Nephron progenitor cell (in vitro differentiated cells): ENCODE measurements at regions not wholly inside any gene's neighbourhood (a gene's known extent, or its start where the extent isn't known, plus 50 kb on each side); places are given as distances from the start of the nearest gene placed in this dataset.

Experiments
- DNase-seq: peaks from one replicate; pipeline ENCODE4 v3.0.0; 2021
- H3K27ac Mint-ChIP-seq: 2 replicates; pipeline ENCODE4 v1.8.0; 2021; ENCODE audit warnings: mild to moderate bottlenecking, moderate library complexity, mixed read lengths
- H3K27me3 Mint-ChIP-seq: 2 replicates; pipeline ENCODE4 v1.8.0; 2021; ENCODE audit warnings: mild to moderate bottlenecking, low read depth, mixed read lengths; ENCODE audit not compliant: poor library complexity
- H3K36me3 Mint-ChIP-seq: 2 replicates; pipeline ENCODE4 v1.8.0; 2021; ENCODE audit warnings: low read depth, mixed read lengths
- H3K4me1 Mint-ChIP-seq: 2 replicates; pipeline ENCODE4 v1.8.0; 2021; ENCODE audit warnings: mixed read lengths
- H3K4me3 Mint-ChIP-seq: 2 replicates; pipeline ENCODE4 v1.8.0; 2021; ENCODE audit warnings: mild to moderate bottlenecking, moderate library complexity, mixed read lengths
- H3K9me3 Mint-ChIP-seq: 2 replicates; pipeline ENCODE4 v1.8.0; 2021; ENCODE audit warnings: mild to moderate bottlenecking, moderate library complexity, mixed read lengths
- TF ChIP-seq, protein P1 (sequence below): fragments of 200-600 bp; sonication (generic); IDR thresholded peaks from 2 replicates; pipeline ENCODE4 v1.5.0; 2021; ENCODE audit warnings: antibody characterized with exemption

DNA sequence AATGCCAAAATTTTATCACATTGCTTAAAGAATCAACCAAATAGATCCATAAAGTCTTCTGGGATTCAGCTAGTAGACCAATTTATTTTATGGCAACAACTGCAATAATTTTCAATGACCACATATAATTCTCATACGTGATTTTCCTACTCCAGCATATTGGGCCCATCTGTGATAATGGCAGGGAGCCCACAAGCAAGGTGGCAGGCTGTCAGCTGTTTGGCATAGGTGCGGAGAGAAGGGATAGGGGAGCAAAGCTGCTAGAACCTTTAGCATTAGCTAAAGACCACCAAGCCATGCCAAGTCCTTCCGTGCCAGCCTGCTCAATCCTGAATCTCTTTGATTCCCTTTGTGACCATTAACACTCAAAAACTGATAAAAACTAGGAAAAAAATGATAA, 721.2 kb downstream of the XPNPEP1 start:
- no peak for DNase-seq
- Mint-ChIP-seq H3K27ac (no peak overlapping the region), H3K4me3 (no peak overlapping the region), H3K36me3 (no peaks in the 10 kb centered on the region), H3K27me3 (peaks cover 3% of the 10 kb centered on the region), H3K9me3 (peaks cover 10% of the 10 kb centered on the region), H3K4me1 (no peaks in the 10 kb centered on the region)
- TF ChIP-seq, protein P1, sequence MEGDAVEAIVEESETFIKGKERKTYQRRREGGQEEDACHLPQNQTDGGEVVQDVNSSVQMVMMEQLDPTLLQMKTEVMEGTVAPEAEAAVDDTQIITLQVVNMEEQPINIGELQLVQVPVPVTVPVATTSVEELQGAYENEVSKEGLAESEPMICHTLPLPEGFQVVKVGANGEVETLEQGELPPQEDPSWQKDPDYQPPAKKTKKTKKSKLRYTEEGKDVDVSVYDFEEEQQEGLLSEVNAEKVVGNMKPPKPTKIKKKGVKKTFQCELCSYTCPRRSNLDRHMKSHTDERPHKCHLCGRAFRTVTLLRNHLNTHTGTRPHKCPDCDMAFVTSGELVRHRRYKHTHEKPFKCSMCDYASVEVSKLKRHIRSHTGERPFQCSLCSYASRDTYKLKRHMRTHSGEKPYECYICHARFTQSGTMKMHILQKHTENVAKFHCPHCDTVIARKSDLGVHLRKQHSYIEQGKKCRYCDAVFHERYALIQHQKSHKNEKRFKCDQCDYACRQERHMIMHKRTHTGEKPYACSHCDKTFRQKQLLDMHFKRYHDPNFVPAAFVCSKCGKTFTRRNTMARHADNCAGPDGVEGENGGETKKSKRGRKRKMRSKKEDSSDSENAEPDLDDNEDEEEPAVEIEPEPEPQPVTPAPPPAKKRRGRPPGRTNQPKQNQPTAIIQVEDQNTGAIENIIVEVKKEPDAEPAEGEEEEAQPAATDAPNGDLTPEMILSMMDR: no peak

DNA sequence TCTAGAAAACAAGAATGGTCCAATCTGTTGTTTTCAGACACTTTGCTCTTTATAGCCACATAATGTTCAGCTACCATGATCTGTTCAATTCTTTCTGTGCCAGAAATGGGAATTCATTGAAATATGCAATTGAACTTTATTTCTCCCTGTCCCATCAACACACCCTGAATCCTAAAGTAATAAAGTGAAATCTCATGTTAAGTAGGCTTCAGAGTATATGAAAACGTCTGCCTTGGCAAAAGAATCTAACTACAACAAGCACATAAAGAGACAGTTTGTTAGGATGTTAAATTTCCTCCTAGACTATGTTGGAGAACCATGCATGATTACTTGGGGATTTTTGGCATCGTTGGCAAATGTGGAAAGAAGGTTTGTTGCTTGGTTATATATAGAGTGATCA, 722.7 kb downstream of the XPNPEP1 start:
- no peaks in the 10 kb centered on the region for H3K36me3 Mint-ChIP-seq

DNA sequence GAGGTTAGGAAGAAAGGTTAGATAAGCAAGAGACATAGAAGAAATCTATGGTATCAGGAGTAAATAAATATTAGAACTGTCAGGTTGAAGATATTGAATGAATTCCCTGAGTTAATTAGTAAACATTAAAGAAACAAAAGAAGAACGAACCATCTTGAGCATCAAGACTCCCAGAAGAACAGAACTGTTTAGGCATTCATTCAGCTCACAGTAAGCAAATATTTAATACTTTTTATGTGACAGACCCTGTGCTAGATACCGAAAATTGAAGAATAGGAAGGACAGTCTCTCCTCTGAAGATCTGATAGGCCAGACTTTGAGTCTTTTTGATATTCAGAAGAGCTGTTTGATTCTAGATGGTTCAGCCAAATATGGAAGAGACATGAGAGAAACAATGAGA, 731.5 kb downstream of the XPNPEP1 start:
- Mint-ChIP-seq H3K27ac (no peak overlapping the region), H3K4me3 (no peak overlapping the region), H3K9me3 (peaks cover 37% of the 10 kb centered on the region), H3K27me3 (peaks cover 10% of the 10 kb centered on the region), H3K36me3 (no peaks in the 10 kb centered on the region), H3K4me1 (no peaks in the 10 kb centered on the region)
- no peak for DNase-seq
- TF ChIP-seq, protein P1: no peak

More for the DNA sequence above, 722.7 kb downstream of the XPNPEP1 start:
- H3K27me3 Mint-ChIP-seq: peaks cover 7% of the 10 kb centered on the region
- H3K4me1 Mint-ChIP-seq: no peaks in the 10 kb centered on the region
- TF ChIP-seq, protein P1: no peak
- H3K9me3 Mint-ChIP-seq: peaks cover 23% of the 10 kb centered on the region
- no peak overlapping the region for H3K27ac Mint-ChIP-seq
- no peak overlapping the region for H3K4me3 Mint-ChIP-seq
- DNase-seq: no peak

DNA sequence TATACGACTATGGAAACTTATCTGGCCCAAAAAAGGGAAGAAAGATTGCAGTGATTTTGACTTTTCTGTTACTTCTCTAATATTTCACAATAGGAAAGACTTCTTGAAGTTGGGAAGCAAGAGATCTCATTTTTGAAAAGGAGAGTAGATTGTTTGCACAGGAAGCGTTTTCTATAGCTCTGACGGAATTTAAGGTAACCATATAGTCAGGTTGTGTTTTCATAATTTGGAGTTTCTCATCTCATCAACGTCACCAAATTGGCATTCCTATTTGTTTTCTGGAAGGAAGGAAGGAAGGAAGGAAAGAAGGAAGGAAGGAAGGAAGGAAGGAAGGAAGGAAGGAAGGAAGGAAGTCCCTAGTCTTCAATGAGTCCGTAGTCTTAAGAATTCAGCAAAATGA, 732.0 kb downstream of the XPNPEP1 start:
- H3K27ac Mint-ChIP-seq: no peak overlapping the region
- no peaks in the 10 kb centered on the region for H3K4me1 Mint-ChIP-seq
- no peak overlapping the region for H3K4me3 Mint-ChIP-seq
- peaks cover 39% of the 10 kb centered on the region for H3K9me3 Mint-ChIP-seq
- TF ChIP-seq, protein P1: no peak
- peaks cover 7% of the 10 kb centered on the region for H3K27me3 Mint-ChIP-seq
- no peaks in the 10 kb centered on the region for H3K36me3 Mint-ChIP-seq
- DNase-seq: no peak

DNA sequence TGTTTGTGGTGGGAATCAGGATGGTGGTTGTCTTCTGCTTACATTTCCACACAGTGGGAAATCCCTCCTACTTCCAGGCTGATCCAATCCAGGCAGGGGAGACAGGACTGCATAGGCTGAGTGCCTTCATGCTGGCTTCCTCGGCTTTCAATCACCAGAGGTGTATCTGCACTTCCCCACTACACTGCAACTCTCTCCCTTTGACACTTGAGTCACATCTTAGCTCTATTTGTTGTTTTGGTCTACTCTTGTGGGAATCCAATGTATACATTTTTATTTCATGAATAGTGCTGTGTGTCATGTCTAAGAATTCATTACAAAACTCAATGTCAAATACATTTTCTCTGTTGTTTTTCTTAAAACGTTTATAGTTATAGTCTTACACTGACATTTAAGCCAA, 735.6 kb downstream of the XPNPEP1 start:
- peaks cover 8% of the 10 kb centered on the region for H3K27me3 Mint-ChIP-seq
- H3K27ac Mint-ChIP-seq: no peak overlapping the region
- no peak for DNase-seq
- peaks cover 46% of the 10 kb centered on the region for H3K9me3 Mint-ChIP-seq
- TF ChIP-seq, protein P1: no peak
- H3K4me3 Mint-ChIP-seq: no peak overlapping the region
- H3K36me3 Mint-ChIP-seq: no peaks in the 10 kb centered on the region
- H3K4me1 Mint-ChIP-seq: no peaks in the 10 kb centered on the region

DNA sequence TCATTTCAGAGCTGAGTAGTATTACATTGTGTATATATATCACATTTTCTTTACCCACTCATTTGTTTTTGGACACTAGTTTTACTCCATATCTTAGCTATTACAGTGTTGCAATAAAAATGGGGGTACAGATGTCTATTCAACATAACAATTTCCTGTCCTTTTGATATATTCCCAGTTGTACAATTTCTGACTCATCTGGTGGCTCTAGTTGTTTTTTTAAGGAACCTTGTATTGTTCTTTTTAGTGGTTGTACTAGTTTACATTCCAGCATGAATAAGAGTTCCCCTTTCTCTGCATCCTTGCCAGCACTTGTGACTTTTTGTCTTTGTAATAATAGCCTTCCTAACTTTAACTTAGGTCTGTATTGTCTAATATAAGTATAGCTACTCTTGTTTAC, 739.9 kb downstream of the XPNPEP1 start:
- no peak for DNase-seq
- TF ChIP-seq, protein P1: no peak
- Mint-ChIP-seq H3K4me3 (no peak overlapping the region), H3K27me3 (peaks cover 6% of the 10 kb centered on the region), H3K4me1 (no peaks in the 10 kb centered on the region), H3K36me3 (no peaks in the 10 kb centered on the region), H3K27ac (no peak overlapping the region), H3K9me3 (peaks cover 37% of the 10 kb centered on the region)
